Stimulated activated CD8-positive, alpha-beta memory T cell treated with anti-CD3 and anti-CD28 coated beads, Interleukin-7, amount 100 ng/mL, for 4 hours (primary cell): ENCODE measurements at regions not wholly inside any gene's neighbourhood (a gene's known extent, or its start where the extent isn't known, plus 50 kb on each side); places are given as distances from the start of the nearest gene placed in this dataset.

Experiments
- DNase-seq, 2 donors: peaks; one replicate each; pipeline ENCODE4 v3.0.0-alpha.2; 2020; ENCODE audit warnings: low read depth in 2 of 2

DNA sequence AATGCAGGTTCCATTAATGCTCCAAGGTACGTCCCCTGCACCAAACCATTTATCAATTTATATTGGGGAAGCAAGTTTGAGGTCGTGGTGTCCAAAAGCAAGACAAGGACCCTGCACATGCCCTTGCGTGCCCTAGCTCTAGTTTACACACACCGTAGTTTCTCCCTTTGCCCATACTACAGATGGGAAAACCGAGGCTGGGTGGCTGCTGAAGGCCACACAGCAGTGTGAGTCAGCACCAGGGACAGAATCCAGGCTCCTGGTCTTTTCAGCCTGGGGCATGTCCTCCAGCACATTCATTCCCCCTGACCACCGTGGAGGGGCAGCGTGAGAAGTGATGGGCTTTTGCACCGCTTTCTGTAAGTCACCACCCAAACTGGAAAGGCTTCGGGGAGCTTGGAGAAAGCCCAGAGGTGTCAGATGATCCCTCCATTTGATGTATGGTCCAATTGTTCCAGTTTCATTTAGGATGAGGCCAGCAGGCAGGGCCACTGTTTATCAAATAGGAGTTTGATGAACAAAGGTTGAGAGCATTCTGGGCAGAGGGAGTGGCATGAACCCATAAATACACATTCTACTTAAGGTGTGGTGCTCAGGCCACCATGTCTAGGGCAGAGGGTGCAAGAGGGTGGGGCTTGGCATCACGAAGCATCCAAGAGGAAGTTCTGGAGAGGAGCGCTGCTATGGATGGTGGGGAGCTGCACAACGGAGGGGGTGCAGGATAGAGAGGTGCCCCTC lies 274.1 kb downstream of the HAUS1 start:
- no peak for DNase-seq

DNA sequence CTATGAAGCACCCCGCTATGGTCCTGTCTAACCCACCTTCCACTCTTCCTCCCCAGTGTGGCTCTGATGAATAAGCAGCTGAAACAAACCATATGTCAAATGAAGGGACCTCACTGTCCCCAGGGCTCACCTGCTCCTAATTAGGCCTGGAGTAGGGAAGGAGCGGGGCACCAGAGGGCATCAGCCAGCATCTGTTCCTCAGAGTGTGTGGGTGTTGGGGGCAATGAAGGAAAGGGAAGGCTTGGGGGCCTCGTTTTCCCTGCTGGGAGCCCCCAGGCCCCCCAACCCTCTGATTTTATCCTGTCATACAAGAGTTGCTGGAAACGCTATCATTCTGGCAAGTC lies 274.7 kb downstream of the HAUS1 start:
- no peak for DNase-seq

DNA sequence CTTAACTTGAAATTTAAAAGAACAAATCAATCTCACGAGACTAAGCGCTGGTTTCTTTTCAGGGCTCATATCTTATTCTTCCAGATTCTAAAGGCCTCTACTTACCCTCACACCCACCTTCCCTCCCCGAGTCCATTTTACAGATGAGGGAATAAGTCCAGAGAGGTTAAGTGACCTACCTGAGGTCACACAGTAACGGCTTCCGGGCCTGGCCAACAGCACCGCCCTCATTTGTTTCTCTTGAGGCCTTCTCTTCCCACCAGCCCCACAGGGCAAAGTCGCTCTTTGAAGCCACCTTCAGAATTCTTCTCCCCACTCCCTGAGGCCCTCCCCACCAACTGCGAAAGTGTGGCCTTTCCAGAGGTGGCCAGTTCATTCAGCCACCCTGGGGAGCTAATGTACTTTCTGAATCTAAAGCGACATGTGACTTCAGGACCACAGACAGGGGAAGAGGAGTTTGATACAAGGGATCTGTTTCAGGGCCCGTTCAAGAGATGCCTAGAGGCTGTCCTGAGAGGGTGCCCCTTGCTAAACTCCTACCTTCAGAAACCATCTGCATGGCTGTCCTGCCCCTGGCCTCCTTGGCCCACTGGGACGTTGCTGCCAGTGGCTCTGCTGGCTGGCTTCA lies 275.3 kb downstream of the HAUS1 start:
- no peak for DNase-seq

DNA sequence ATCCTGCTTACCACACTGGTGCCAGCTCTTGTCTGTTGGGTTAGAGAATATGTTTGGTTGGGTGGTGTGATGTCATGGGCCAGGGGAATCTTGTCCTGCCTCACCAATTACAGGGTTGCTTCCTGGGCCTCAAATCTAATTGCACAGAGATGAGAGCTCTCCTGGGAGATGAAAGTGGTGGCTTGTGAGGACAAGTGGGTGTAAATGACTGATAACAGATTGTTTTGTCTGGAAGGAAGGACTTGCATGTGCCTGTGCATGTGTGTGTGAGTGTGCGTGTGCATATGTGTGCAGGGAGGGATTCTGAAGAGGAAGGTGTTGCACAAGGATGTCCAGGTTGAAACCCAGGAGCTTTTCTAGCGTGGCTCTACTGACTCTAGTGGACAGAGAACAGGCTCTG lies 271.9 kb downstream of the LOXHD1 start:
- DNase-seq: no peak

DNA sequence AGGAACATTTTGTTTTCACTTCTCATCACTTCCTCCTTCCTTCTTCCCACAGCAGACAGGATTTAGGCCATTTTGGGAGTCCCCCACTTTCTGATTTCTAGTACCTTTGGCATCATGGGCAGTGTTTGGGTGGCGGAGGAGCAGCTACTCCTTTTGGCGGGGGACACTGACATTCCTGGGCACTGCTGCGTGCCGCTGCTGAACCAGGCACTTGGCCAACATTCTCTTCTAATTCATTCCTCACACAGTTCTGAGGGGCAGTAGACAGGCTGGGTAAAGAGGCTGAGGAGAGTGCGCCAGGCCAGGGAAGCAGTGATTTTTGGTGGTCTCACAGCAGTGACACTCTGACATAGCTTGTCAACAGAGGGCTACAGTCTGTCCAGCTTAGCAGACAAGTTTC lies 270.2 kb downstream of the LOXHD1 start:
- no peak for DNase-seq

DNA sequence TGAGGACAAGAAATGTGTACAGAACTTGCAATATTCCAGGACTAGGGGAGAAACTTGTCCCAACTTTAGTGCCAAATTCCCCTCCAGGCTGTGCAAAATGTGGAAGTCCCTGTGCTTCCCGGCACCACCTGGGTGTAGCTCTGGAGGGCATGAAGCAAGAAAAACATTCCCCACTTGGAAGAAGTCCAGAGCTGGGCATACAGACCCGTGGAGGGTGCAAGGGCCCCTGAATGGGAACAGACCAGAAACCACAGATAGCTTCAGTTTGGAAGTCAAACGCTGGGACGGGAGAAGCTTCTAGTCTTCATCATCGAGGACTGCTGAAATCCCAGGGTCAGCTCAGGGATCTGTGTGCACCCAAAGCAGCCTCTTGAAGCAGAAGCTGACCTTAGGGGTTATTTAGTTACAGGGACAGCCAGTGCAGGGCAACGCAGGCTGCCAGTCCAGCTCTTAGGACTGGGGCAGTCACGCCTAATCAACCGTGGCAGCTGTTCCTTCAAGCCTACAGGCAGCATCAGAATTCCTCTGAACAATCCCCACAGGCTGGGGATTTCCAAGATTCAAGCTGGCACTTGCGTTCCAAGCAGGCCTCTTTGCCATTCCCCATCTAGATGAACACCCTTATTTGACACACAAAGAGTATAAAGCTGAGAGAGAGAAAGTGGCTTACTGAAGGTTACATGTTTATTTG lies 269.4 kb downstream of the LOXHD1 start:
- no peak for DNase-seq

DNA sequence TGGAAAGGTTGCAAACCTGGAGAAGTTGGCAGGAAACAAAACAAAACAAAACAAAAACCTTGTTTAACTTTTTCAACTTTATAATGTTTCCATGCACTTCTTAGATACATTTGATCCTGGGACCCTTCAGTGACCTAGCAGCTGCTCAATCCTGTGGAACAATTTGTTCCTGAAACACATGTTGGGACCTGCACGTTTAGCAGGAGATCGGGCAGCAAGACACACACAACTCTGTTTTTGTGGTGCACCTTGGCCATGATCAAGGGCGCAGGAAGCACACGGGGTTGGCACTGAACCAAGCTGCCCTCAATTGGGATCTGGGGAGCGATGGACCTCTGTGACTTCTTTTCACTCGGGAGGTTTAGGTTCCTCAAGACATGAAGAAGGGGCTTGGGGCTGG lies 268.7 kb downstream of the LOXHD1 start:
- DNase-seq: no peak

DNA sequence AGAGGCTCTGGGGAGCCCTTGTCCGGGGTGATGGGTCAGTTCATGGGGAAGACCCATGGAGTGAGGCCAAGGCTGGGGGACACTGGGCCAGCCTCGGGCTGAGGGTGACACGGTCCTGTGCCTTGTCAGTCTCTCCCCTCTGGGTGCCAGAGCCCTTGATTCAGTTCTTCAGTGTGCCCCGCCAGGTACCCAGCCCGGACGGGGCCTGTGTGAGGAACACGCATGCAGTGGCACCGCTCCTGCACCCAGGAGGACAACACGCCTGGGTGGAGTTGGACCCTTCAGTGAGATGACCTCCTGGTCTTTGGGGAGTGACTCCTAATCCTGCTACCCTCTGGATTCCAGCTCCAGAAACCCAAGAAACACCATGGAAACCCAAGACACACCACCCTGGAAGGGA lies 264.4 kb downstream of the LOXHD1 start:
- DNase-seq: no peak

DNA sequence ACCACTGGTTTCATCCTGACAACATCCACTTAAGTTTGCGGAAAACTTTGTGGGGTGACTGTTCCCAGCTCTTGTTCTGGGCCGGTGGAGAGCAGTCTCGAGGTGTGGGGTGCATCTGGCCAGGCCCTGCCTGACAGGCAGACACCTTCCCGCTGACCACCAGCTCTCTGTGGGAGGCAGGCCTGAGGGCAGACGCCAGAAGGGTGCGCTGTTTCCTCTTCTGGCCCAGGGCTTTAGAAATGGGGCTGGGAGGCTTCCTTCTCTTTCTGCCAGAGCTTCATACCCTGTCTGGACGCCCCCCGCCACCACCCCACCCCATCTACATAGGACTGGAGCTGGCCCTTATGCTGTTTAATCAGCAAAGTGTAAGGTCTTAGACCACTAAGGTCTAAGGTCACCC lies 263.8 kb downstream of the LOXHD1 start:
- DNase-seq: no peak

DNA sequence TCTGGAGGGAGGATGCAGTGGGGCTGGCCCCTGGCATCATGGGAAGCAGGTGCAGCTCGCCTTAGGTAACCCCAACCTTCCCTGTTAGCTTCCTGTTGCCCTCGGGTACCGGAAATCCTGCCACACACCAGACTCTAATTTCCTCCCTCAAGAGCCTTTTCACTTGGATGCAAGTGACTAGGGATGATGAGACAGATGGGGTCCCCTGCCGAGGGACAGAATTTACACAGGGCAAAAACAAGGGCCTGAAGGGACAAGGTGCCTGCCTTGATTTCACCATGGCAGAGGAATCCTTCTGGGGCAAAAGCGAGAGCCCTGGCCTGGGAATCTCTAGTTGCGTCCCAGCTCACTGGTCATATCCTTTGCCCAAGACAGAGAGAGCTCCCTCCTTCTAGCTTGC lies 263.1 kb downstream of the LOXHD1 start:
- DNase-seq: no peak

DNA sequence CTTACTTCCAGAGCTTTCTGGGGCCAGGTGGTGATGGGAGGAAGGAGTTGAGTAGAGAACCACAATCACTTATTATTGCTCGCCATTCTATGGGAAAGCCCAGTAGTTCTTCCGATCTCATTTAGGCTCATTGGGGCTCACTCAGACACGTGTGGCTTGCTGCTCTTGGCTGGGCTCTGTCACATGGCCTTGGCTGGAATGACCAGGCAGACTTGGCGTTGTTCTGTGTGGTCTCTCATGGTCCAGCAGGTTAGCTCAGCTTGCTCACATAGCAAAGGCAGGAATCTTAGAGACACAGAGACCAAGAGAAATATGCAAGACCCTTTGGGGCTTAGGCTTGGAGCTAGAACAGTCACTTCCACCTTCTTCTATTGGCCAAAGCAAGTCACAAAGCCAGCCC lies 261.2 kb downstream of the LOXHD1 start:
- no peak for DNase-seq

DNA sequence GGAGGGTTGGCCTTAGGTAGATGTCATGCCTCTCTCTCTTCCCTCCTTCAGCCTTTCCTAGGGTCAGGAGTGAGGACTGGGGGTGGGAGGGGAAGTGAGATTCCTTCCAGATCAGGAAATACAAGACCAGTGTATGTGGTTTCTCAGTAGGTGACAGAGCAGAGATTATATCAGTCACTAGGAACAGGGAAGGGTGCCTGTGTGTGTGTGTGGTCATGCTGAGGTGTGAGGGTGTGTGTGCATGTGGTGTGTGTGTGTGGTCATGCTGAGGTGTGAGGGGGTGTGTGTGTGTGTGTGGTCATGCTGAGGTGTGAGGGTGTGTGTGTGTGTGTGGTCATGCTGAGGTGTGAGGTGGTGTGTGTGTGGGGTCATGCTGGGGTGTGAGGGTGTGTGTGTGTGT lies 259.8 kb downstream of the LOXHD1 start:
- no peak for DNase-seq

DNA sequence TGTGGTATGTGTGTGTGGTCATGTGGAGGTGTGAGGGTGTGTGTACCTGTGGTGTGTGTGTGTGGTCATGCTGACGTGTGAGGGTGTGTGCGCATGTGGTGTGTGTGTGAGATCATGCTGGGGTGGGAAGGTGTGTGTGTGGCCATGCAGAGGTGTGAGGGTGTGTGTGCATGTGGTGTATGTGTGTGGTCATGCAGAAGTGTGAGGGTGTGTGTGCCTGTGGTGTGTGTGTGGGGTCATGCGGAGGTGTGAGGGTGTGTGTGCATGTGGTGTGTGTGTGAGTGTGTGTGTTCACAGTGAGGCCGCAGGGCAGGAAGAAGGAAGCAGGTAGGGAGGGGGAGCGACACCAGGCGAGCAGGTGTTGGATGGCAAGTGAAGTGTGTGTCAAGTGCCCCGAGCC lies 259.0 kb downstream of the LOXHD1 start:
- no peak for DNase-seq

DNA sequence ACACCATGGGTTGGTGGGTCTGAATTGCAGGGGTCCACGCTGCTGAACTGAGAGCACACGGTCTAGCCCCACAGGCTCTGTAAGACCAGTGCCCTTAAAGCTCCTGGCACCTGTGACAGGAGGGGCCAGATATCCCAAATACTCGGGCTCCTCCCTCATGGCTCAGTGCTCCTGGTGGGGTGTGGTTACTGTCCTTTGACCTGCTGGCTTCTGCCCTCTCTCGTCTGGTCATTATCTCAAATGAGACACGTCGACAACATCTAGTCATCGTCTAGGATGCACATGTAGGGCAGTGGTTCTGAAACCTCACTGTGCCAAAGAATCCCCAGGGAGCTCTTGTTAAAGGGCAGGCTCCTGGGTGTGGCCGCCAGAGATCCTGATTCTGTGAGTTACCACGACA lies 258.4 kb downstream of the LOXHD1 start:
- no peak for DNase-seq

DNA sequence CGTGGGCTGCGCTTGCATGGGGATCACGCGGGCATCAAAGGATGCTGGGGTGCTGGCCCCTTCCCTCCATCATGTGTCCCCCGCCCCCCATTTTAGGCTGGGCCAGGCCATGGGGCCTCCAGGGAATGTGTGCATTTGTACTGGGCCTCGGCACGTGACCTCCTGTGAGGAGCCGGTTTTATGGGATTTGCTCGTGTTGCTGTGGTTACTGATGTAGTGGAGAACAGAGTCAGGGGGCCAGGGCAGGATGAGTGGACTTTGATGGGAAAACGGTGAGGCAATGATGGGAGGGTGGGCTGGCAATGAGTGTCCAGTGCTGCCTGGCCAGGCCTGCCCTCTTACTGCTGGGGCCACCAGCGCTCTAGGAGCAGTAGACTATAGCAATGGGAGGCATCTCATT lies 257.7 kb downstream of the LOXHD1 start:
- no peak for DNase-seq

DNA sequence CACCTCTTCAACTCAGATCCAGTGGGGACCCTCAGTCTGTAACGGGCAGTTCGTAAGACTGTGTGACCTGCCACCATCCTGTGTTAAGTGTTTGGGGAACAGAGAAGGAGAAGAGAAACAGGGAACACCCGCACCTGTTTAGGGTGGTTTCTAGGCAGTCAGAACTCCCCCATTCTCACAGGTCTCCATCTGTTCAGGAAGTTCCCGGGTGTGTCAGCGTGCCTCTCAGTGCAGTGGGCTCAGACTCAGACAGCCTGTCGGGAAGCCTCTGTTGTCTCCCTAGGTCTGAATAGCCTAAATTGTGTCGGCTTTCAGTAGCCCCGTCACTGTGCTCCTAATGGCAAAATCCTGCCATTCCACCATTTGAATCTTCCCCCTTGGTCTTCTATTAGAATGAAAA lies 256.6 kb downstream of the LOXHD1 start:
- DNase-seq: no peak

DNA sequence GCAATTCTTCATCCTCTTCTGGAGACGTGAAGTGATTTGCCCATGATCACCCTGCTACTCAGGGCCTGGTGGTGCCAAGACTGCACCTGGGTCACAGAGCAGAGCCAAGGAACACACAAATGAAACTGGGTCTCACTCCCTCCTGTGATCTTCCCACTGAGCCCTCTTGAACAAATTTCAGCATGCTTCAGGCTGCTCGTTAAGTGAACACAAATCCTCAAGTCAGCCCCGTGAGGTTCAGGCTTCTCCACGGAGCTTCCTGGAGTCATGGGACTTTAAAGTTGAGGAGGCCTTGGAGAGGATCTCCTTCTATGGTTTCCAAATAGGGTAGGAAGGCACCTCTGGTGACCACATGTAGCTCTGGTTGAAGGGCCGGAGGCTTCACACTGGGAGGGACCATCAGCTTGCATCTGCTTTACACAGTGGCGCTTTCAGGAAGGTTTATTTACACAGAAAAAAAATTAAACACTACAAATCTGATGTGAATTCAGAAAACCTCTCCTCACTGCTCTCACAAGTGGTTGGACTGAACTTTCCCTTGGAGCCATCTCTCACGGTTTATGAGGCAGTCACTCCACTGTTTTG lies 255.4 kb downstream of the LOXHD1 start:
- DNase-seq: no peak

DNA sequence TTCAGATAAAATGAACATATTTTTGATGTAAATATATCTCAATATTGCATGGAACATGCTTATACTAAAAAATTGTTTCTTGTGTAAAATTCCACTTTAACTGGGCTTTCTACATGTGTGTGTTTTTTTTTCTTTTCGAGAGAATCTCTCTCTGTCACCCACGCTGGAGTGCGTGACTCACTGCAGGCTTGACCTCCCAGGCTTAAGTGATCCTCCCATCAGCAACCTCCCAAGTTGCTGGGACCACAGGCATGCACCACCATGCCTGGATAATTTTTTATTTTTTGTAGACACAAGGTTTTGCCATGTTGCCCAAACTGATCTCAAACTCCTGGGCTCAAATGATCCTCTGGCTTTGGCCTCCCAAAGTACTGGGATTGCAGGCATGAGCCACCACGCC lies 254.6 kb downstream of the LOXHD1 start:
- no peak for DNase-seq

DNA sequence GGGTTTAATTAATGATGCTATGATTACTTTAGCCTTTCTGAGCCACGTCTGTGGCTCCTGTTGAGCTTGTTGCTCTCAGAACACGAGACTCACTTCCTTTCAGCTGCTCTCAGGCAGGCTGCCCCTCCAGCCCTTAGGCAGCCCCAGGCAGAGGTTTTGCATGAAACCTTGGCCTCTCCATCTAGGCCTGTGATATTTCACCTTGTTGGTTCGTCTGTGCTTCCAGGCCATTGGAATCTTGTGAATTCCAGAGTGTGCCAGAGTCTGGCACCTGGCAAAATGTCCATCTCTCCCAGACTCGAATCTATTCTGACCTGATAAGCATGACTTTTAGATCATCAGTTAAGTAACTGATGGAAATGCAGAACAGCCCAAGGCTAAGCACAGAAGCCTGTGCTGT lies 254.1 kb downstream of the LOXHD1 start:
- DNase-seq: no peak

DNA sequence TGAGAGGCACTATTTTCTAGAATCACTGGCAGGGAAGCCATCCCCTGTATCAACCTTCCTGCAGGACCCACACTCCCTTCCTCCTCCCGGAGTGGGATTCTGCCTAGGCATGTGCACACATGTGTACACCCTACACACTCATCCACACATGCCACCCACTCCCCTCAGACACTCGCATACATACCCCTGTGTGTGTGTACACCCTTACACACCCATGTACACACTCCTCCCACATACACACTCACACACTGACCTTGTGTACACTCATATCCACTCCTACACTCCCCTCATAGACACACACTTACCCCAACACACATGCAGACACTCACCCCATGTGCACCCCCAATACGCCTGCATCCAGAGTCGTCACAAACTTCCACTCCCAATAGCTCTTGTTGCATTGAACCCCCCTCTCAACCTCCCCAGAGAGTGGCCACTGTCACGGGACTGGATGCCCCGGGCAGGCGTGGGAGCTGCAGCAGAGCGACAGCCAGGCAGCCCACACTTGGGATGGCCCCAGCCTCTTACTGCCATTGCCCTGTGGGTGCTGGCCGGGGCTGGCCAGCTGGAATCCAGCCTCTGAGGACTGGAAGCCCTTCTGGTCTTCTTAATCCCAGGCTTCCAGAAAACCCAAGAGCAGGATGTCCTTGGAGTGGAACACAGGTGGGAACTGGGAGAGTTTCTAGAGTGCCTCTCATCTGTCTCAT lies 251.0 kb downstream of the LOXHD1 start:
- DNase-seq: no peak

DNA sequence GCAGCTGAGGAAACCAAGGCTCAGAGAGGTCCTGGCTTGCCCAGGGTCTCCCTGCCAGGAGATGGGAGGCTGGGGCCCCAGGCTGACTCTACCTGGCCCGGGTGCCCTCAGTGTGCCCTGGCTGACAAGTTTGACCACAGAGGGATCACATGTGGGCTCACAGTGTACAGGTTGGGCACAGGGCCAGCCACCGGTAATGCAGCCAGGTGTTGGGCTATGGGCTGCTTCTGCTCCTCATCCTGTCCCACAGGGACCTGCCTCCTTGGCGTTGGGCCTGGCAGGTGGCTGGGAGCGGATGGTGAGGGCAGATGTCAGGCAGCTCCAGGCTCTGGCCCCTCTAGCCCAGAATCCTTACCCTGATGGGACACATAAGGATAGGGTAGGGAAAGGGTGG lies 250.5 kb downstream of the LOXHD1 start:
- DNase-seq: no peak

DNA sequence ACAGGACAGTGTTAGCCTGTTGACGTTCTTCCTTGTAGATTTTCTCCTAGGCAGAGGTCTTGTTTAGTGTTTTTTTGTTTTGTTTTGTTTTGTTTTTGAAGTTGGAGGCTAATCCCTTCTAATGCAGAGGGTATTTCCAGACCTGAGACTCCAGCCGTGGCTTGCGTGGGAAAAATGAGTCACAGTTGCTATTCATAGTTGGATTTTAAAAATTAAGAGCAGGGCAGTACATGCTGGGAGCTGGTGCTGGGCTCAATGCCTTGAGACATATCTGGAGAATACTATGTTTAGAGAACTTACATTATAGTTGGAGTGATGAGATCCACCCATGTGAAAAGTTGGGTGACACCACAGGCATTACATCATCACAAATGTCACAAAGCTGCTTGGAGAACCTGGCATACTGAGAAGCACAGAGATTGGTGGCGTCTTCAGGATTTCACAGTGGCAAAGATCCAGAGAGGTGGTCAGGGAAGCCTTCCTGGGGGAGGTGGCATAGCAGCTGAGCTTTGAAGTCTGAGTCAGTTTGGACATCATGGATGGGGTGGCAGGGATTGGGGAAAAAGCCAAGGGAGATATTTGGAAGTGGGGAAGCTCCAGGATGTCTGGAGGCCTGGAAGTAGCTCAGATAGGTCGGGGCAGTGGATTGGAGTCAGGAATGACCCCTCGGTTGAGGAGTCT lies 249.4 kb downstream of the LOXHD1 start:
- no peak for DNase-seq
